GM21528 (cell line): ENCODE measurements at regions not wholly inside any gene's neighbourhood (a gene's known extent, or its start where the extent isn't known, plus 50 kb on each side); places are given as distances from the start of the nearest gene placed in this dataset.

ENCODE experiments used
- ATAC-seq: cut with Tn5 transposase; IDR thresholded peaks from one replicate; pipeline ENCODE4 v1.9.1; 2021; ENCODE audit warnings: mild to moderate bottlenecking, moderate library complexity; ENCODE audit not compliant: unreplicated experiment, low FRiP score

DNA sequence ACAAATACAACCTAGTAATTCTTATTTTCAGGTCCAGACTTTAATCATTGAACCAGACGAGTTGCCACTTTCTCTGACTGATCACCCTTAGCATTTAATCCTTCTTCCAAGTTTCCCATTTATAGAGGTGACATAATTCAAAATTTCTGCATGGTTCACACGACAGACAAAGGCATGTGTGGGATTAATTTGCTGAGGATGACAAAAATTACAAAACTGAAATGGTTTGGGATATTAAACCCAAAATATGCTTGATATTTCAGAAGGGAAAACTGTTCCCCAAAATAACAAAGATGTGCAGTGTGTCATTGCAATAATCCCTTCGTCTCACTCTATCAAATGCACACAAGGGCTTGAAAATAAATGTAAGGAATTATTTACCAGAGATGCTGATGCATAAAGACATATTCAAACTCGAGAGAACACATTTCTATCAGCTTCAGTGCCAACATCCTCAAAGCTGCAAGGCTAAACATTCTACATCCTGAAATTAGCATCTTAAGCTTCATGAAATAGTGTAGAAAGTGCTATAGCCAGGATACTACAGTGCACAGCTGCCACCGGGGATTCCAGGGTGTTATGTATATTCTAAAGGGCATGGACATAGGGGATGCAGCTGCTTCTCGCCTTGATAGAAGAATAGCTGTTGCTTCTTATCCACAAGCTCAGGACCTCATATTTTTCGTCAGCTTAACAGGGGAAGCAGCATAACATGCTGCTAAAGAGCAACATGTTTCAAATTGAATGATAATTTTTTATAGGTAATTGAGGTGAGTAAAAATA is 198.7 kb upstream of the SLITRK1 start:
- ATAC-seq: no peak

DNA sequence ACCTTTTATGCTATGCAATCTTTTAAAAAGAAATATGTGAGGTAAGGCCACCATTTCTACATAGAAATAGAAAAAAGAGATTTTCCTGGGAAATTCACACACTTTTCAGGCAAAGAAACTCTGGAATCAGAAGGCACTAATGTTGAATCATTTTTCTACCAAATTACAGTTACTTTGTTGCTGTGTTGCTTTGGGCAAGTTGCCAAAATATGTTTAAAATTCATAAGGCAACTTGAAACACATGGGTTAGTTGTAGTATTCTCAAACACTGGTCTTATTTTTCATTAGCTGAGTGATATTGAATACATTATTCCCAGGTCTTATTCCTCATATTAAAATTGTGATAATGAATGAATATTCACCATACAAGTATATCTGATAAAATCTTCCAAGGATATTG is 195.0 kb upstream of the SLITRK1 start:
- no peak for ATAC-seq

DNA sequence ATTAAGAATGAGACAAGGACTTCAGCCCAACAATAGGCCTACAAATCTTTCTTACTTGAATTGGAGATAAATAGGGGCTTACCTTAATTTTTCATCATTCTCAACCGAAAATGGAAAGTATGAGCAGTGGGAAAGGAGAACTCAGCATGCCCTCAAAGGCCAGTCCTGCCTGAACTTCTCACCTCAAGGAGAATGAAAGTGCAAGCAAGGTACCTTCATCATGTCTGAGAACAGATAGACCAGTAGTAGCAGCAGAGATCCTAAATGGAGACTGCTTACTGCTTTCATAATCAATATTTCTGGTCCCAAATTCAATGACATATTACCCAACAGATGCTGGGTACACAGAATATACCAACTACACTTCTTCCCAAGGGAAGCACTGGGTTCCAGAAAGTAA is 194.0 kb upstream of the SLITRK1 start:
- no peak for ATAC-seq

DNA sequence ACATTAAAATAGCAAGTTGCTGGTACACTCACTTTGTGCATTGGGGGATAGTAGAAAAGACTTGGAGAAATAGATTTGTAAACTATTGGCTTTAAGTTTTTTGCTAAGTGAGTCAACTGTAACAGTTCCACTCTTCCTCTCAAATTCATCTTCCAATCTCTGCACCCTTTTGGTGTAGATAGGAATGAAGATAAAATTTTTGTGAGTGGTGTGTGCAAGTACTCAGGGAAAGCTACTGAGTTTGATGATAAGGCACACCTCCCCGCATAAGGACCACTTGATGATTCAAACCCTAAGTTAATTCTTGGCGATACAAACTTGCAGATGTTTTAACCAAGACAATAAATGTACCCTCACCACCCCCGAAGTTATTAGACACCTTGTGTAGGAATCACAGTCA is 168.3 kb upstream of the SLITRK1 start:
- ATAC-seq: no peak

DNA sequence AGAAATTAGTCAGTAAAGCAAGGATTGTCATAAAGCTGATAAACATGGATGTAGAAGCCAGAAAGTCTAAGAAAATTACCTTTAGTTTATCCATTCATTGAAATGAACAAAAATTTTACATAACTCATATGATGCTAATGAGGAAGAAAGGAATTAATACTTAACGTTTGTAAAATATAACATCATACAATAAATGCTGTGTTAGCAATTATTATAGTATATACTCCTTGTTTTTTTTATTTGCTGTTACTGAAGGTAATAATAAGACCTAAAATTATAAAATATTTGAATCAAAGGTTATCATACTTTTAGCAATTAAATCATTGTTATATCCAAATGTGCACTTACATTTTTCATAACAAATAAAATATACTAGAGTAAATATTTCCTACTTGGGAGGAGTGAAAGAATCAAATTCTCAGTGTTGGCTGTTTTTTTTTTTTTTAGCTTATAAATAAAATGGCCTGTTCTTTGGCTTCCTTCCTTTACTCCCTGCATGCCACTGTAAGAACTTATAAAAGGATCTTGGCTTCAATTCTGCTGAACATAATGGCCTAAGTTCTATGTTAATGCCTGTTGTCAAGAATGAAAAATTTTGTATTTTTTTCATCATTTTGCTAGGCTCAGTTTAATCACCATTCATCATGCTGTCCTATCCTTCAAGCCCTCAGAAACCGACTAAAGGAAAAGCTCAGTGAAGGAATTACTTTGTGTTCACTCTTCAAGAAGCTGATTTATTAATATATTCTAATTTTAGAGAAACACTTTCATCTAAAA is 167.4 kb upstream of the SLITRK1 start:
- ATAC-seq: no peak

DNA sequence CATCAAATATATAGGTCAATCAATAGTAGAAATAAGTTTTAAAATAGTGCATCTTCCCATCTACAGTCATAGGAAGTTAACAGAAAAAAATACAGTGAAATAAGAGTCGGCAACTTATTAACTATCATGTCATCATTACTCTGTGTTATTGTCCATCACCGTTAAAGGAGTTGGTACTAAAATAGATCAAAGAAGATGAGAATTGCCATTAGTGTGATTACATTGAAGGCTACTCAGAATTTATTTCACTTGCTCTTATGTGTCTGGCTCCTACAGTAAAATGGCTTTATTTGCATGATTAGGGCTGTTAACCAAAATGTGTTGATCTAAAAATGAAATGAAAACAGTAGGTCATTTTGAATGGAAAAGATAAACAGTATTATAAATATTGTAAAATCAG is 162.5 kb upstream of the SLITRK1 start:
- no peak for ATAC-seq

DNA sequence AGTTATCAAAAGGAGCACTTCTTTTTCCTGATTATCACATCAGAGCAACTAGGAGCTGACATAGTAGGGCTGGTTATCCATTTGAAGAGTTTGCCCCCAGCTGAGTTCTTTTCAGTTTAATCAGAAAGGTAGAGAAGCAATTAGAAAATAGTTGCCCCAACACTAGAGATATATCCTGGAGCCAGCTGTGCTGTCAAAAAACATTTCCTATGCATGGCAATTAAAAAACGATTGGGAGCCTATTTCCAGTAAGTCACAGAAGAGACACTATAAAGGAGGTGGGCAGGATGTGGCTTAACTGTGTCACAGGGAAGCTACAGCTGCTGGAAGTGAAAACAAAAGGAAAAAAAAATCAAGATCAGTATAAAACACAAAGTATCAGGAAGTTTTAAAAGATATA is 155.7 kb upstream of the SLITRK1 start:
- ATAC-seq: no peak

DNA sequence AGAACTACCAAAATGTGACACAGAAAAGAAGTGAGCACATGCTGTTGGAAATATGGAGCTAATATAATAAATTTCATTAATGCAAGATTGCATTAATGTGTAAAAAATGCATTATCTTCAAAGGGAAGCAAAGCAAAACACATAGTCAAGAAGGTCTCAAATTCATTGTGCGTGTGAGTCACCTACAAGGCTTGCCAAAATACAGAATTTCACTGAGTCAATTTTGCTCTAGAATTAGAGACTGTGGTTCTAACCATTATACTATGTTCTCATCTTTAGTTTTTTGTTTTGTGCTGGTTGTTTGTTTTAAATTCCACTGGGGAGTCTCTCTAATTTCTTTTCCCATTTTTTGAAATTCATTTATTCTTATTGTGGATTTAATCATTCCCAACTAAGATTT is 149.8 kb upstream of the SLITRK1 start:
- no peak for ATAC-seq

DNA sequence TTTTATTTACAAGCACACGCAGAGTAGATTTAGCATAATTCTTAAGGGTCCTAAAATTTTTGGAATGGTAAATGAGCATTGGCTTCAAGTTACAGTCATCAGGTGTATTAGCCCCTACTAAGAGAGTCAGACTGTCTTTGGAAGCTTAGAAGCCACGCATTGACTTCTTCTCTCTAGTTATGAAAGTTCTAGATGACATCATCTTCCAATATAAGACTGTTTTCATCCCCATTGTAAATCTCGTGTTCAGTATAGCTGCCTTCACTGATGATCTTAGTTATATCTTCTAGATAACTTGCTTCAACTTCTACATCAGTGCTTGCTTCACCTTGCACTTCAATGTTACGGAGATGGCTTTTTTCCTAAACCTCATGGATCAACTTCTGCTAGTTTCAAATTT is 148.8 kb upstream of the SLITRK1 start:
- no peak for ATAC-seq

DNA sequence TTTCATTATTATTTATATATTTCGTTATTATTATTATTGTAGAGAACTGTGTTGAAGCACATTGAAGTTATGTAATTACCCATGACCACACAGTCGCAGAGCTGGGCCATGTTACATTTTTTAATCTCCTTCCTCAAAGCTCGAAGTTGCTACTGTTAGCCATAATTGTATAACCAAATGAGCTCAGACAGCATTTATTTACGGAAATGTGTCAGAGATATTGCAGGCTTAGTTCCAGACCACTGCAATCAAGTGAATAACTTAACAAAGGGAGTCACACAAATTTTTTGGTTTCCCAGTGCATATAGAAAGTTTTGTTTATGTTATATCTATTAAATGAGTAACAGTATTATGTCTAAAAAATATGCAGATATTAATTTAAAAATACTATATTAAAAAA is 147.1 kb upstream of the SLITRK1 start:
- no peak for ATAC-seq

DNA sequence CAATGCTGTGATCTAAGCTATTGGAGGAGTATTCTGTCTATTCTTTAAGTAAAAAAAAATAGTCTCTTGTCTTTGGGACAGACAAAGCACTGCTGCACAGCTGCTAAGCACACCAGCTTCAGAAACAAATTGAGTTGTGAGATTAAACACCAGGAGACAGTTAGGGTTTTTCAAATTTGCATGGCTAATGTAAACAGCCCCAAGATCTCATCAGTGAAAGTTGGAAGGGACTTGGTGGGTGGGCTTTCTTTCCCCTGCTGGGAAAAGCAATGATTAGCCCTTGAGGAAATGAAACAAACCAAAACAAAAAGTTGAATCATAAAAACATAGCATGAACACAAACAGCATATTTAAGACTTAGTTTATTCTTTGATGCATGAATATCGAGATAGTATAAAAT is 143.6 kb upstream of the SLITRK1 start:
- ATAC-seq: no peak

DNA sequence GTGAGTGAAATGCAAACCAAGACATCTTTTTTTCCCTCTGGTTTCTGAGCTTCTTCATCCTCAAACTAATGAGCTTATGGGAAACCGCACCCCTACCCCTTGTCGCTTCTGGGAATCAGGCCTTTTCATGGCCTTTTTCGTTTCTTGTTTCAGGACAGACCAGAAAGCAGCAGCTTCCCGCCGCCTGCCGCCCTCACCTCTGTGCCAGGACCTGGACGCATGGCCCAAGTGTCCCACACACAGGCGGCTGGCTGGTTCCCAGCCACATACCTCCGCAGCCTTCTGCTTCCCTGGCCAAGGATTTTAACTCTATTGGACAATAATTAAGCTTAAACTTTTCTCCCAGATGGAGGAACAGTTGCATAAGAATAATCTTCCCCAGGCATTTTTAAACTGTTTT is 114.1 kb upstream of the SLITRK1 start:
- ATAC-seq: no peak

DNA sequence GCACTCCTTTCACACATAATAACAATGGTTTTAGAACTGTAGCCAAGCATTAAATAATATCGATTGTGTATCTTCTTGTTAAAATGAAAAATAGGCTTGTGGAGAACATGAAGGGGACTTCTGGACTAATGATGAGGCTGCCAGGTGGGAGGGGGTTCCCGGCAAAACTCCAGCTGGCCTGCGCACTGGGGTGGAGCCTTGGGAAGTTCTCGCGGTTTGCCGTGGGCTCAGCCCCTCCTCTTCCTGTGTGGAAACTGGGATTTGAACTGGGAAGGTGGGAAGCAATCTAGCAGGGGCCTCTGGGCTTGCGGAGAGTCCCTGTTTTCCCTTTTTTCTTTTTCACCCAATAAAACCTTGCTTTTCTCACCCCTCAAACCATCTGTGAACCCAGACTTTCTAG is 113.7 kb upstream of the SLITRK1 start:
- no peak for ATAC-seq

DNA sequence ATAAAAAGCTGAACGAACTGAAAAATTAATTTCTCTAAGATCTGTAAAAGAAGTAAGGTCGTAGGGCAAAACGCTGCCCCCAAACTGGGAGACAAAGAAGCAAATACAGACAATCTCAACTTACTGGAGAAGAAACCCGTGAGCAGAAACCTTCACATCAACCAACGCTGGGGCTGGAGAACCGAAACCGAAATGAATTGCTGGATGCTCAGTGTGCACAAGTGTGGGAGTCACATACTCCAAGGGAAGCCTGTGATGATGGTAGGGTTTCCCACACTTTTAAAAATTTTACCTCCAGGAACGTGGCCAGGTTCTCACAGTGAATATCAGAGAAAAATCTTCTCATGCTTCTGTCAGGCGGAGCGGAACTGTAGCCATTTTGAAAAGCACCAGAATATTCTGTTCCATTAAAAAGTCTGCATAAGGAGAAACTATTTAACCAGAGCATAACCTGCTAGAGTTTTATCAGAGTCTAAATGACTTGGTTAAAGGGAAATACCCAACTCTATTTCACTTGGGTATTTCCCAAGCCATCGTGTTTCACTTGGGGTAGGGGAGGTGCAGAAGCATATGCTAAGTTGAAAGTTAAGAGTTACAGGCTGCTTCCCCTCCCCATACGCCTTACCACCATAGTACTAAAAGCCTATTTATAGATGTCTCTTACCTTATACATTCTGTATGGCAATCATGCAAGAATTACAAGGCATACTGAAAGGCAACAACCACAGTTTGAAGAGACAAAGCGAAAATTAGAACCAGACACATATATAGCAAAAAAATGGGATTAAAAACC is 110.5 kb upstream of the SLITRK1 start:
- ATAC-seq: no peak

DNA sequence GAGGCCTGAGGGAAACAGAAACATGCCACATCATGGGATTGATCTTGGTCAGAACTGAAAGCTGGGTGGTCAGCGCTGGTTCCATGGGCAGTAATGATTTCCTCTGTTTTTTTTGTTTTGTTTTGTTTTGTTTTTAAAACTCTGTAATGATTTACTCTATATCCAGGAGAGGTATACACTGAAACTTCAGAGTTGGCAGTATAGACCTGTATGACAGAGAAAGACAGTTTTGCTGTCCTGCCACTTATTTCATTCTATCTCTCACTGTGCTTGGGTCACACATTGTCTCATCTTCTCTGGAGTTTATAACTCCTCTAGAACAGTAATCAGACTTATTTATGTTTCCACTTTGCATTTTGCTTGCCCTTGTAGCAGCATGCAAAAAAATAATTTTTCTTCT is 105.1 kb upstream of the SLITRK1 start:
- ATAC-seq: no peak

DNA sequence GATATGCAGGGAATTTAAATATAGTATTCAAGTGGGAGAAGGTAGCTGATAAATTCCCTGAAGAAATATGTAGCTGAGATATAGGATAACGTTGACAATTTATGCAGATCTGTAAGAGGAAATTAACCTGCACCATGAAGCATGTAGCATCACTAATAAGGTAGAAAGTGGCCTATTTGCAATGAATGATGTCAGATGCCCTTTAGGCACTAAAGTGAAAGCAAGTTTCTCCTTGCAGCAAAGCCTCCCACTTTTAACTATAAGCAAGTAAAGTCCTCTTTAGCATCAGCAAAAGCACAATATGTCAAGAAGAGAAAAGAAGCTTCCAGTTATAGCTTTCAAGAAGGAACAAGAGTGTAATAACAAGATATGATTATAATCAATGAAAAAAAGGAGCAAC is 102.5 kb upstream of the SLITRK1 start:
- ATAC-seq: no peak

DNA sequence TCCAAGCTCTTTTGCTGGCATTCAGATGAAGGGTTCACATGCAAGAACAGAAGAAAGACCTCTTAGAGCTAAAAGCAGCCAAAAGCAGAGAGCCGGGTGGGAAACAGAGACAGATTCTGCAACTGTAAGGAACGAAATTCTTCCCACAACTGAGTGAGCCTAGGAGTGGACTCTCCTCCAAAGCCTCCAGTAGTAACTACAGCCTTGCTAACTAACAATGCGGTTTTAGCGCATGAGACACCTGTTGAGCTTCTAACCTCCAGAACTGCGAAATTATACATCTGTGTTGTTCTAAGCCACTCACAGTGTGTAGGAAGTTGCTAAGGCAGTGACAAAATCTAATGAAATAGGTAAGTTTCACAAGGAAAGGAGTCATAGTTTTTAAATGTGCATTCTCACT is 98.1 kb upstream of the SLITRK1 start:
- ATAC-seq: no peak

DNA sequence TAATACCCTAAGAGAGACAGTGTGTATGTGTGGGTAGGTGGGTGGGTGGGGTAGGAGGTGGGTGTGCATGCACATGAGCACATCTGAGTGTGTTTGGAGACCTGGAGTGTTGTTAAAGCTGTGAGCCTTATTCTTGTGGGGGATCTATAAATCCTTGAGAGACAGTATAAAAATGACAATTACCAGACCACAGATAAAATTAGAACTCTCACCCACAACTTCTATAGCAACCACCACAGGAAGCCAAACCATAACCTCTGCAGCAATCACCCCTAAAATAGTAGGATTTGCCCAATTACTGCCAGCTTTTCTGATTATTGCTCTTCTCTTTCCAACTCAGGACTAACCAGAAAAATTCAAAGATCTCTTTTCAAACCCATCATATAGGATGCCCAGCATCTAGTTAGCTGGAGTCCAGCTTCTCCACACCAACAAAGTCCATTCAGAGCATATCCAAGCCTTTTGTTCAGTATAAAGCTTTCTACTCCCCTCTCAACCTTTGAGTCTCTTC is 93.4 kb upstream of the SLITRK1 start:
- no peak for ATAC-seq

DNA sequence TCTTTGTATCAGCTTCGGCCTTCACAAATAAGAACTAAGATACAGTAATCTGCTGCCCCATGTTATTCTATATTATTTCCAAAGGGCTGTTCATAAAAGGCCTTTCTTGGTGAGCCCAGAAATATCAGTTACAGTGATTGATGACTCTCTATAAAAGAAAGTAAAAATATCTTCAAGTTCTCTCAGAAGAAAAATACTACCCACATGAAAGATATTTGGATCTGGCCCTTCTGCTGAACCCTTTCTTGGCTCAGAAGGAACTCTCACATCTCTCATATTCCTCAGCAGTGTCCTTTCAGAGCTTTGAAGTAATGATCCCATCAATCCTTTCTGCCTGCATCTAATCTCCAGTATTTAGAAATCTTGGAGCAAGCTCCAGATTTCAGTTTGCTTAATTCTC is 76.3 kb upstream of the SLITRK1 start:
- ATAC-seq: no peak

DNA sequence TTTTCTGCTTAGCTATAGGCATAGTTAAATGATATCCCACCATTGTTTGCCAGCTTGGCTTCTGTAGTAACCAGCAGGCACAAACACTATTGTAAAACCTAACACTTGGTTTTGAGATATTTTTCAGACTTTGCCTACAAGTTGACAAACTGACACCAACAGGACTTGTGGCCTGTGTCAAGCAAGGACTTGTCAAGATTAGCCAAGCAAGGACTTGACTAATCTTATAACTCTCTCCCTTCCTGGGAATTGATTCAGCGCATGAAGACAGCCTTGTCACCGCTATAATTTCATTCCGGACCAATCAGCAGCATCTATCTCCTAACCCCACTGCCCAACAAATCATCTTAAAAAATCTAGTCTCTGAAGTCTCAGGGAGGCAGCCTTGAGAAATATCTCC is 72.7 kb upstream of the SLITRK1 start:
- no peak for ATAC-seq

DNA sequence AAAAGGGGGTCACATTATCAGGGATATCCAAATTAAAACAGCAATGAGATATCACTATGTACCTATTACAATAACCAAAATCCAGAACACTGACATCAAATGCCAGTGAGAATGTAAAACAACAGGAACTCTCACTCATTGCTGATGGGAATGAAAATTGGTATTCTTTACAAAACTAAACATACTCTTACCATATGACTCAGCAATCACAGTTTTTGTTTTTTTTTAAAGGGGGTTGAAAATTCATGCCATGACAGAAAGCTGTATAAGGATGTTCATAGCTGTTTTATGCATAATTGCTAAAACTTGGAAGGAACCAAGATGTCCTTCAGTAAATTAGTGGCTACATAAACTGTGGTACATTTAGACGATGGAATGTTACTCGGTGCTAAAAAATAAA is 71.6 kb upstream of the SLITRK1 start:
- ATAC-seq: no peak
